Adipocyte (in vitro differentiated cells): ENCODE measurements at regions not wholly inside any gene's neighbourhood (a gene's known extent, or its start where the extent isn't known, plus 50 kb on each side); places are given as distances from the start of the nearest gene placed in this dataset.
"Not testable (repeated sequence)": the region's sequence is repeated elsewhere in the genome, so short reads cannot be mapped to it uniquely, and the experiment has no call there.

Experiments used
- DNase-seq: peaks from one replicate; pipeline ENCODE4 v3.0.0-alpha.2; 2015; ENCODE audit warnings: low read depth
- H3K27me3 ChIP-seq: replicated peaks from 2 replicates; pipeline ENCODE4 v1.7.0; 2013; ENCODE audit warnings: mild to moderate bottlenecking, low read length, moderate library complexity; ENCODE audit not compliant: control insufficient read depth, insufficient read depth
- H3K36me3 ChIP-seq: 2 replicates; pipeline ENCODE4 v1.7.0; 2013; ENCODE audit warnings: low read length, mild to moderate bottlenecking, moderate library complexity; ENCODE audit not compliant: control insufficient read depth, insufficient read depth, severe bottlenecking
- H3K4me1 ChIP-seq: 2 replicates; pipeline ENCODE4 v1.7.0; 2013; ENCODE audit warnings: mild to moderate bottlenecking, low read length, moderate library complexity; ENCODE audit not compliant: control insufficient read depth, insufficient read depth
- H3K4me3 ChIP-seq: 2 replicates; pipeline ENCODE4 v1.7.0; 2013; ENCODE audit warnings: mild to moderate bottlenecking, low read length, moderate library complexity
- H3K9ac ChIP-seq: 2 replicates; pipeline ENCODE4 v1.7.0; 2013; ENCODE audit warnings: mild to moderate bottlenecking, low read length, moderate library complexity
- H3K9me3 ChIP-seq: 2 replicates; pipeline ENCODE4 v1.7.0; 2013; ENCODE audit warnings: mild to moderate bottlenecking, low read length, moderate library complexity; ENCODE audit not compliant: control insufficient read depth

- Histone ChIP-seq H3K9me3 (no peaks in the 10 kb centered on the region), H3K27me3 (peaks cover 18% of the 10 kb centered on the region), H3K4me1 (peaks cover 4% of the 10 kb centered on the region), H3K4me3 (no peak overlapping the region), H3K9ac (no peak overlapping the region), H3K36me3 (no peaks in the 10 kb centered on the region)
- DNase-seq: no peak
These were observed 61.4 kb upstream of the ALDH1B1 start for GRCh38 chr9:38331141-38331540.

DNA sequence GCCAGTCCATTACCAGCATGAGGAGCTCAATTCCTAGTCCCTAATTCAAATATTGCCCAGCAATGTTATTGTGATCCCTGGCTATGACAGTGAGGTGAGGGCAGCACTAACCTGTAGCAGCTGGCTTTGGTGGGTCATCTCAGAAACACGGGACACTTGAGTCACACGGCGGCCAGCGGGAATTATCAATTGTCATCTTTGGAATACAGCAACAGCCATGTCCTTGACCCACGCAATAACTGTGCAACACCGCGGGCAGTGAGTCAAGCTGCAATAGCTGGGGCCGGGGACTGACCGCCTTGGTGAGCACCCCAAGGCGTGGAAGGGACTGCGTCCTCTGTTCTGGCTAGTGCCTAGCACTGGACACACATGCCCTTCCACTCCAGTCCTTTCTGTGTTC, 62.5 kb upstream of the ALDH1B1 start:
- no peaks in the 10 kb centered on the region for H3K9me3 ChIP-seq

DNA sequence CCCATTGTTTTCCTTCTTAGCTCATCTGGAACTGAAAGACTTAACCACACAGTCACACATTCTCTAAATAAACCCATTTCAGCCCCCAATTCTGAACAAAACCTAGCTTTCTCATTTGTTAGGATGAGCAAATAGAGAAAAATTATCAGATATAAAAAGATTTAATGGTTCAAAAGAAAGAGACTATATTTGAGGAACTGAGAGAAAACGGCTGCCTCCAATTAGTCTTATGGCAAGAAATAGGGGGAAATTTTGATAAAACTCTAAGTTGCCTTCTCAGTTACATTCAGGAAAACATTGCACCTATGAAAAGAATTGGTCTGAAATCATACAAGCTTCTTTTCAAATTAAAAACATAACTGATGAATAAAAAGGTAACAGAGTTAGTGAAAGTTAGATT, 63.7 kb upstream of the ALDH1B1 start:
- Histone ChIP-seq H3K4me3 (no peak overlapping the region), H3K4me1 (peaks cover 4% of the 10 kb centered on the region), H3K9ac (no peak overlapping the region), H3K27me3 (peaks cover 12% of the 10 kb centered on the region), H3K9me3 (no peaks in the 10 kb centered on the region), H3K36me3 (no peaks in the 10 kb centered on the region)
- DNase-seq: no peak

More for the DNA sequence above, 62.5 kb upstream of the ALDH1B1 start:
- Histone ChIP-seq H3K9ac (no peak overlapping the region), H3K36me3 (no peaks in the 10 kb centered on the region), H3K4me3 (no peak overlapping the region), H3K4me1 (peaks cover 4% of the 10 kb centered on the region), H3K27me3 (peaks cover 12% of the 10 kb centered on the region)
- DNase-seq: no peak

- peaks cover 12% of the 10 kb centered on the region for H3K27me3 ChIP-seq
- no peaks in the 10 kb centered on the region for H3K36me3 ChIP-seq
- H3K4me3 ChIP-seq: no peak overlapping the region
- no peak for DNase-seq
- peaks cover 4% of the 10 kb centered on the region for H3K4me1 ChIP-seq
- no peaks in the 10 kb centered on the region for H3K9me3 ChIP-seq
- H3K9ac ChIP-seq: no peak overlapping the region
These were observed 66.4 kb upstream of the ALDH1B1 start for GRCh38 chr9:38326122-38326521.

GRCh38 chr9:38324213-38324612, 68.3 kb upstream of the ALDH1B1 start:
- not testable (repeated sequence) for H3K36me3 ChIP-seq, H3K9me3 ChIP-seq, DNase-seq, H3K27me3 ChIP-seq, H3K9ac ChIP-seq, H3K4me3 ChIP-seq
- peaks cover 14% of the 10 kb centered on the region for H3K4me1 ChIP-seq

DNA sequence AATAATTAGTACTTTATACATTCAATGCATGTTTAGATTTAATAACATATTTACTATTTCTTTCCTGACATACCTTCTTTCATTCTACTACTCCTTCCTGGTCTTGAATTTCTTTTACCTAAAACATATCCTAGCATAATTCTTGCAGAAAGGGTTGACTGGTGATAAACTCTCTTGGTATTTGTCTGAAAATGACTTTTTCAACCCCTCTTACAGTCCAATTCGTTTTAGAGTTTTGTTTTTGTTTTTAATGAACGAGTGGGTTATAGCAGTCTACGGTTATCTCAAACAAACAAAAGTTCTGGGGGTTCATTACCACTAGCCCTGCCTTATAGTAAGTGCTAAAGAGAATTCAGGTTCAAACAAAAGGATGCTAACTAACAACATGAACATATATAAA, 69.6 kb upstream of the ALDH1B1 start:
- DNase-seq: no peak
- H3K27me3 ChIP-seq: peaks cover 3% of the 10 kb centered on the region
- peaks cover 21% of the 10 kb centered on the region for H3K4me1 ChIP-seq
- H3K4me3 ChIP-seq: no peak overlapping the region
- H3K9me3 ChIP-seq: no peaks in the 10 kb centered on the region
- H3K9ac ChIP-seq: no peak overlapping the region
- H3K36me3 ChIP-seq: no peaks in the 10 kb centered on the region

DNA sequence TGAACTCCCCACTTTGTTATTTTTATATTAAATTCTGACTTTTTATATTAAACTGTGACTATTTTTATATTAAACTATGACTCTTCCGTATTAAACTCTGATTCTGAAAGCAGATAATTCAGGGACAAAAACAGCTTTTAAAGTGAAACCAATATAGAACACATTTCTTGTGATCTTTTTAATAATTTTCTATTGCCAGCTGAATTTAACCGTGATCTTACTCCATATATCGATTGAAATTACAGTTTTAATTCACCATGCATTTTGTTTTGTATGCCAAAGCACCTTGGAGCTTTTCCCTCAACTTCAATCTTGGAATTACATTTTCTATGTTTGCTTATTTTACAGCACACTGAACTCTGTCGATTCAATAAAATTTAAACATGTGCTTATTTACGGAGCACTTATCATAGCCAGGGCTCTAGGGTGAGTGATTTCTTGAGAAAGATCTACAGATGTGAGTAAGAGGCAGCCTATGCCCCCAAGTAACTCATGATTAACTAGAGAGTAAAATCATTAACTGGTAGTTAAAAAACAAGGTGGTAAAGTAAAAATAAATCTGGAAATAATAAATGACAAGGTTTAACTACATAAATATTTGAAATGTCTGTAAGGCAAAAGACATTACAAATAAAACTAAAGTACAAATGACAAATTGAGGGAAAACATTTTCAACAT, 72.9 kb upstream of the ALDH1B1 start:
- Histone ChIP-seq H3K4me3 (peak overlapping the region; percentile 63), H3K4me1 (peaks cover 22% of the 10 kb centered on the region), H3K27me3 (peaks cover 9% of the 10 kb centered on the region), H3K36me3 (no peaks in the 10 kb centered on the region), H3K9ac (peak overlapping the region; percentile 49), H3K9me3 (no peaks in the 10 kb centered on the region)
- DNase-seq: no peak

DNA sequence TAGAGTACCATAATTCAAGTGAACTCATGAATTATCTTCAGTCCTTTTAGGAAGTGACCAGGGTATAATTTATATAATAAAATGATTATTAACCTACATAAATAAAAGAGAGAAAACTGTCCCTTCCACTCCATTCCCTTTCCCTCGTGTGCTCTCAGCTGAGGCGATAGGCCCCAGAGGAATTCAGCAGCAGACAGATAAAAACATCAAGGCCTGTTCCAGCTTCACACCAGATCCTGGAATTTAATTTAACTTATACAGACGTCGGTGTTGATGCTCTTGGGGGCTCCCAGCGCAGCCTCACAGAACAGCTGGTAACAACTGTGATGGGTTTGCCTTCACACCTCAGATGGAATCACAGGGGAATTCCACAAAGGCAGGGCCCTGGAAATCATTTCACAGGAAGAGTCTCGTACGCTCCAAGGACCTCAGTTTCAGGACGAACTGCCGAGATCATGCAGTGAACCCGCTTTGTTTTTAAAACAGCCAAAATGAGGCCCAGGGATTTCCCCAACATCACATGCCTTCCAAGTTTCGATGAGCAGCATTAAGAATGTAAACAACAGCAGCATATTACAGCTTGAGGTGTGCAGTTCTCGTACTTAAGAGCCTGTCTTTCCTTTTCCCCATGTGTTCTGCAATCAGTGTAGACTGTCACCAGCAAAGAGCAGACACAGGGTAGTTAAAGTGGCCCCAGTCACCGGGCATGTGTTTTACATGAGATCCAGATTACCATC, 73.6 kb upstream of the ALDH1B1 start:
- peak; percentile 45 for DNase-seq
- peaks cover 14% of the 10 kb centered on the region for H3K27me3 ChIP-seq
- peak overlapping the region; percentile 49 for H3K9ac ChIP-seq
- no peaks in the 10 kb centered on the region for H3K36me3 ChIP-seq
- peaks cover 22% of the 10 kb centered on the region for H3K4me1 ChIP-seq
- peak overlapping the region; percentile 63 for H3K4me3 ChIP-seq
- no peaks in the 10 kb centered on the region for H3K9me3 ChIP-seq

DNA sequence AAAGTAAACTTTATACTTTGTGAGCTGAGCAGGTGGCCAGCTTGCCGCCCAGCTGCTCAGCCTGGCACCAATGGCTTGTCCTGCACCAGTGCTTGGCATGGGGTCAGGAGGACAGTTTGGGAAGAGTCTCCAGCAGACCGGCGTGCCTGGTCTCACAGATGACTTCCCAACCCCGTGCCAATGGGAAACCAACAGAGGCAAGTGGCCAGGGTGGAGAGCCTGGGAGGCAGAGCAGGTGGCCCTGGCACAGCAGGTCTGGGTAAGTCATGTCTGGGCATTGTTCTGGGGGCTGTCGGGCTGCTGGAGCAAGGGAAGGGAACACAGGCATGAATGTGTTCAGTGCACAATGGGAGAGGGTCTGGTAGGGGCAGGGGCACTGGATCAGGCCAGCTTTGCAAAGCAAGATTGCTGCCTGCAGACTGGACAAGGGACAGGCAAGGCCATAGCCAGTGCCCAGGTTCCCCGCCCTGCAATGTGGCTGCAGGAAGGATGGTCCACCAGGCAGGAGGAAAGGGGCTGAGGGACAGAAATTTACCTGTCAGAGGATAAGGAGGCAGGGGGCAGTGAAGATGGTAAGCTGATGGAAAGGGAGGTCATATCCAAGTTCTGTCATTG, 76.2 kb upstream of the ALDH1B1 start:
- Histone ChIP-seq H3K9ac (no peak overlapping the region), H3K4me1 (peaks cover 26% of the 10 kb centered on the region), H3K9me3 (no peaks in the 10 kb centered on the region), H3K27me3 (peaks cover 25% of the 10 kb centered on the region), H3K4me3 (no peak overlapping the region), H3K36me3 (no peaks in the 10 kb centered on the region)
- DNase-seq: no peak

DNA sequence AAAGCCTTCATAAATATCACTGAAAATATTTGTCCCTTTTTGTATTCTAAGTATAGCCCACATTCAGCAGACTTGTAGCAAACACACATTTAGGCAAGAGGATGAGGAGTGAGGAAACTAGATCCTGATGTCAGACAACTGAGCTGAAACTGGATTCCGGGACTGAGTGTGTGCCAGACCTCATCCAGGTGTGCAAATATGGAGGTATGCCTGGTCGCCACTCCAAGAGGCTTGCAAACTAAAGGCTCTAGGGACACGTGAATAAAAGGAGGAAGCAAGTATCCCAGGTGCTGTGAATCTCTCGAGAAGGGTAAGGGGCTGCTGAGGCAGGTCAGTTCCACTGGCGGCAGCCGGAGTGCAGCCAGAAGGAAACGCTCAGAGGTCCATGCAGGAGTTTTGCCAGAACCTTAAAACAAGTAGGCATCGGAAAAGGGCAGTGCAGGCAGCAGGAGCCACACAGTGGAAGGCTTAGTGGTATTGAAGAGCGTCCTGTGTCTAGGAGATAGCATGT, 77.4 kb upstream of the ALDH1B1 start:
- peaks cover 25% of the 10 kb centered on the region for H3K27me3 ChIP-seq
- no peaks in the 10 kb centered on the region for H3K9me3 ChIP-seq
- peaks cover 34% of the 10 kb centered on the region for H3K4me1 ChIP-seq
- no peak overlapping the region for H3K9ac ChIP-seq
- DNase-seq: no peak
- H3K4me3 ChIP-seq: no peak overlapping the region
- H3K36me3 ChIP-seq: no peaks in the 10 kb centered on the region

GRCh38 chr9:38313421-38313820, 79.1 kb upstream of the ALDH1B1 start:
- Histone ChIP-seq H3K9ac (no peak overlapping the region), H3K4me3 (no peak overlapping the region), H3K9me3 (no peaks in the 10 kb centered on the region), H3K27me3 (peaks cover 25% of the 10 kb centered on the region), H3K4me1 (peaks cover 17% of the 10 kb centered on the region), H3K36me3 (no peaks in the 10 kb centered on the region)
- DNase-seq: no peak
